Prostate gland (tissue), 2 donors: ENCODE measurements at regions not wholly inside any gene's neighbourhood (a gene's known extent, or its start where the extent isn't known, plus 50 kb on each side); places are given as distances from the start of the nearest gene placed in this dataset.

Experiments
- CTCF ChIP-seq, 4 experiments: fragments of 200-600 bp in 2 of 4; fragments of 450-650 bp in 2 of 4; sonication (generic) in 2 of 4; IDR thresholded peaks; 1 replicate in 3 of 4; 2 replicates in 1 of 4; pipeline ENCODE4 v1.5.1; 2016 to 2019; ENCODE audit warnings: antibody characterized with exemption in 4 of 4, mild to moderate bottlenecking in 2 of 4, moderate library complexity in 2 of 4
- POLR2AphosphoS5 ChIP-seq: sonication (generic); formaldehyde crosslinking; IDR thresholded peaks from one replicate; pipeline ENCODE4 v1.6.1; 2017; ENCODE audit warnings: antibody characterized with exemption

DNA sequence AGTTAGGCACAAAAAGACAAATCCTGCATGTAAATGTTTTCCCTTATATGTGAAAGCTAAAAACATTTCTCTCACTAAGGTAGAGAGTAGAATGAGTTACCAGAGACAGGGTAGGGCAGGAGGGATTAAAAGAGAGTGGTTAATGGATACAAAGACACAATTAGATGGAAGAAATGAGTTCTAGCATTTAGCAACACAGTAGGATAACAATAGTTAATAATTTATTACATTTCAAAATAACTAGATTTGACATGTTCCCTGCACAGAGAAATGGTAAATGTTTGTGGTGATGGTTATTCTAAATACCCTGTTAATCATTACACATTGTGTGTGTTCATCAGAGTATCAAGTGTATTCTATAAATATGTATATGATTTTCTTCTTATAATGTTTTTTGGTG, 1400.7 kb downstream of the OTOL1 start:
- no peak for TF ChIP-seq POLR2AphosphoS5
- no peak for TF ChIP-seq CTCF (IDR thresholded peaks at IDR 0.05)
